ENCODE measurements at regions not wholly inside any gene's neighbourhood (a gene's known extent, or its start where the extent isn't known, plus 50 kb on each side); places are given as distances from the start of the nearest gene placed in this dataset.

DNA sequence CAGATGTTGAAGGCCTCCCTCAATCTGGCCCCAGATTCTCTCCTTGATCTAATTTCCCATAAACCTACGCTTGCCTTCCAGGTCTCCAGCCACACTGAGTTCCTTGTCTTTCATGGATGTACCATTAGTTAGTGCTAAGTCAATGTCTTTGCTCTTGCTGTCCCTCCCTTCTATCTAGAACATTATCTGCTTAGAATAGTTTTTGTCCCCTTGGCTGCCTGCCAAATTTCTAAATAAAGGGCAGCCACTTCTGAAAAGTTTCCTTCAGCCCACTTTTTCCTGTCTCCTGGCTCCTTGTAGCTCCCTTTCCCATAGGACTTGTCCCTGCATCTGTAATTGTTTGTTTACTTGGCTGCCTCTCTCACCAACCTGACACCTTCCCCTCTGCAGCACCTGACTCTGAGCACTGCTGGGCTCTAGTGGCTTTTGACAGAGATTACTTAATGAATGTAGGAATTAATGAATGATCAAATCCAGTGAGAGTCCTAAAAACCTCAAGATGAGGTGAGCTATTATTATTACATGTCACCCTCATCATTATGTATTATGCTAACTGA is 58.3 kb downstream of the CXCL12 start:
- Histone ChIP-seq H3K27ac (ENCODE audit: low read depth, low read length) (no peak overlapping the region), H3K4me1 (ENCODE audit: control insufficient read depth, insufficient read depth, low read length) (no peaks in the 10 kb centered on the region), H3K9me3 (ENCODE audit: control insufficient read depth, insufficient read depth, low read length) (no peaks in the 10 kb centered on the region), H3K27me3 (ENCODE audit: control insufficient read depth, insufficient read depth, low read length) (no peaks in the 10 kb centered on the region), H3K4me3 (ENCODE audit: low read depth, low read length) (no peak overlapping the region), H3K36me3 (ENCODE audit: control insufficient read depth, insufficient read depth, low read length) (no peaks in the 10 kb centered on the region)
- no CpG with 5 or more reads among the region's 1 CpG for WGBS (ENCODE audit: insufficient coverage)
- peak in 2 of 6 donors; percentile 16 to 29 for DNase-seq (ENCODE audit: low read depth in 4 of 6, low spot score in 6 of 6)

- peak in 1 of 6 donors; percentile 10 for DNase-seq (ENCODE audit: low read depth in 4 of 6, low spot score in 6 of 6)
- H3K36me3 ChIP-seq (ENCODE audit: control insufficient read depth, insufficient read depth, low read length) = no peaks in the 10 kb centered on the region
- WGBS (ENCODE audit: insufficient coverage) = 85% methylated on average over 5 of the region's 6 CpGs
- no peaks in the 10 kb centered on the region for H3K27me3 ChIP-seq (ENCODE audit: control insufficient read depth, insufficient read depth, low read length)
- H3K27ac ChIP-seq (ENCODE audit: low read depth, low read length) = no peak overlapping the region
- H3K4me1 ChIP-seq (ENCODE audit: control insufficient read depth, insufficient read depth, low read length) = no peaks in the 10 kb centered on the region
- no peak overlapping the region for H3K4me3 ChIP-seq (ENCODE audit: low read depth, low read length)
- no peaks in the 10 kb centered on the region for H3K9me3 ChIP-seq (ENCODE audit: control insufficient read depth, insufficient read depth, low read length)
These were observed 59.1 kb downstream of the CXCL12 start for GRCh38 chr10:44325596-44326307.

- no peaks in the 10 kb centered on the region for H3K27me3 ChIP-seq (ENCODE audit: control insufficient read depth, insufficient read depth, low read length)
- H3K9me3 ChIP-seq (ENCODE audit: control insufficient read depth, insufficient read depth, low read length) = no peaks in the 10 kb centered on the region
- H3K36me3 ChIP-seq (ENCODE audit: control insufficient read depth, insufficient read depth, low read length) = no peaks in the 10 kb centered on the region
- DNase-seq (ENCODE audit: low read depth in 4 of 6, low spot score in 6 of 6) = no peak
- WGBS (ENCODE audit: insufficient coverage) = 100% methylated on average over 1 of the region's 3 CpGs
- no peaks in the 10 kb centered on the region for H3K4me1 ChIP-seq (ENCODE audit: control insufficient read depth, insufficient read depth, low read length)
- no peak overlapping the region for H3K4me3 ChIP-seq (ENCODE audit: low read depth, low read length)
- no peak overlapping the region for H3K27ac ChIP-seq (ENCODE audit: low read depth, low read length)
These were observed 59.7 kb downstream of the CXCL12 start for GRCh38 chr10:44325157-44325556.

GRCh38 chr10:44323838-44324237 is 61.1 kb downstream of the CXCL12 start:
- no peaks in the 10 kb centered on the region for H3K4me1 ChIP-seq (ENCODE audit: control insufficient read depth, insufficient read depth, low read length)

DNA sequence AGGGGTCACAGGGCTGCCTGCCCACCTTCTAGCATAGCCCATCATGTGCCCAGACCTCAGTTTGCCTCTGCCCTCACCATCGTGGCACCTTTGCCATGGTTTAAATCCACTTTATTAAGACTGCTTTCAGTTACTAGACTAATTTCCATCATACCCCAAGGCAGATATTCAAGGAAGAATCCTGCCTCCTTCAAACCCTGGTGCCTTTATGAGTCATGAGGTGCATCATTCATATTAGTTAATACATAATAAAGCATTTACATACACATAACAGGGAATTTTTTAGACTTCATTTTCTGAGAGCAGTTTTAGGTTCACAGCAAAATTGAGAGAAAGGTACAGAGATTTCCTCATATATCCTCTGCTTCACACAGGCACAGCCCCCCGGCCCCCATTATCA is 62.8 kb downstream of the CXCL12 start:
- WGBS (ENCODE audit: insufficient coverage) = 83% methylated on average over 1 of the region's 2 CpGs
- Histone ChIP-seq H3K9me3 (ENCODE audit: control insufficient read depth, insufficient read depth, low read length) (no peaks in the 10 kb centered on the region), H3K27me3 (ENCODE audit: control insufficient read depth, insufficient read depth, low read length) (no peaks in the 10 kb centered on the region), H3K4me3 (ENCODE audit: low read depth, low read length) (no peak overlapping the region), H3K4me1 (ENCODE audit: control insufficient read depth, insufficient read depth, low read length) (no peaks in the 10 kb centered on the region), H3K27ac (ENCODE audit: low read depth, low read length) (no peak overlapping the region), H3K36me3 (ENCODE audit: control insufficient read depth, insufficient read depth, low read length) (no peaks in the 10 kb centered on the region)
- no peak for DNase-seq (ENCODE audit: low read depth in 4 of 6, low spot score in 6 of 6)

More at GRCh38 chr10:44323838-44324237, 61.1 kb downstream of the CXCL12 start:
- H3K27me3 ChIP-seq (ENCODE audit: control insufficient read depth, insufficient read depth, low read length) = no peaks in the 10 kb centered on the region
- DNase-seq (ENCODE audit: low read depth in 4 of 6, low spot score in 6 of 6) = no peak
- H3K27ac ChIP-seq (ENCODE audit: low read depth, low read length) = no peak overlapping the region
- no peaks in the 10 kb centered on the region for H3K36me3 ChIP-seq (ENCODE audit: control insufficient read depth, insufficient read depth, low read length)
- no peaks in the 10 kb centered on the region for H3K9me3 ChIP-seq (ENCODE audit: control insufficient read depth, insufficient read depth, low read length)
- 100% methylated on average over 1 of the region's 3 CpGs for WGBS (ENCODE audit: insufficient coverage)
- no peak overlapping the region for H3K4me3 ChIP-seq (ENCODE audit: low read depth, low read length)

DNA sequence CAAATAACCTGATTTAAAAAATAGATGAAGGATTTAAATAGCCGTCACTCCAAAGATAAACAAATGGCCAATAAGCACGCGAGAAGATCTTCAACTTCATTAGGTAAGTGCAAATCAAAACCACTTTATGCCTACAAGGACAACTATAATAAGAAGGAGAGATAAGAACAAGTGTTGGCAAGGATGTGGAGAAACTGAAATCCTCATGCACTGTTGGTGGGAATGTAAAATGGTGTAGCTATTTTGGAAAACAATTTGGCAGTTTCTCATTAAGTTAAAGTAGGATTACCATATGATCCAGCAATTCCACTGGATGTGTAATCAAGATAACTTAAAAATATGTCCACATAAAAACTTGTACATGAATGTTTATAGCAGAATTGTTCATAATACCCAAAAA is 64.1 kb downstream of the CXCL12 start:
- no peaks in the 10 kb centered on the region for H3K36me3 ChIP-seq (ENCODE audit: control insufficient read depth, insufficient read depth, low read length)
- no peak for DNase-seq (ENCODE audit: low read depth in 4 of 6, low spot score in 6 of 6)
- no peaks in the 10 kb centered on the region for H3K9me3 ChIP-seq (ENCODE audit: control insufficient read depth, insufficient read depth, low read length)
- no peak overlapping the region for H3K4me3 ChIP-seq (ENCODE audit: low read depth, low read length)
- H3K27ac ChIP-seq (ENCODE audit: low read depth, low read length) = no peak overlapping the region
- peaks cover 1% of the 10 kb centered on the region for H3K27me3 ChIP-seq (ENCODE audit: control insufficient read depth, insufficient read depth, low read length)
- WGBS (ENCODE audit: insufficient coverage) = no CpG with 5 or more reads among the region's 3 CpGs
- H3K4me1 ChIP-seq (ENCODE audit: control insufficient read depth, insufficient read depth, low read length) = no peaks in the 10 kb centered on the region

DNA sequence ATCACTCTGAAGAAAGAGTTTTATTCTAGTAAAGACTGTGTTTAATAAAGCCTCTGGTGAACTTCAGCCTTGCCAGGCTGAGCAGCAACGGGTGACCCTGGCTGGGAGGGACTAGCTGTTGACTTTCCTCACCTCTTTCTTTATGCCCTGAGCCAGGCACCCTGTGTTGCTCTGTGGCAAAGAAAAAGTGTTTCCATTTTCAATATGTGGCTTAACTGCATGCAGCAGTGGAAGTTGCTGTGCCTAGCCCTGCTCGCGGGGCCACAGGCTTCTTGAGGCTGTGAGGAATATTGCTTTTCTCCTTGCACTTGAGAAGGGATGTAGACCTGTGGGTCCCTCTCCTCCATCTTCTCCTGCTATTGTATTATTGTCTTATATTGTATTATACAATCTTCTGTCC is 67.0 kb downstream of the CXCL12 start:
- Histone ChIP-seq H3K27me3 (ENCODE audit: control insufficient read depth, insufficient read depth, low read length) (peaks cover 3% of the 10 kb centered on the region), H3K9me3 (ENCODE audit: control insufficient read depth, insufficient read depth, low read length) (no peaks in the 10 kb centered on the region), H3K4me1 (ENCODE audit: control insufficient read depth, insufficient read depth, low read length) (no peaks in the 10 kb centered on the region), H3K4me3 (ENCODE audit: low read depth, low read length) (no peak overlapping the region), H3K27ac (ENCODE audit: low read depth, low read length) (no peak overlapping the region), H3K36me3 (ENCODE audit: control insufficient read depth, insufficient read depth, low read length) (no peaks in the 10 kb centered on the region)
- 57% methylated on average over 1 of the region's 3 CpGs for WGBS (ENCODE audit: insufficient coverage)
- DNase-seq (ENCODE audit: low read depth in 4 of 6, low spot score in 6 of 6) = no peak

DNA sequence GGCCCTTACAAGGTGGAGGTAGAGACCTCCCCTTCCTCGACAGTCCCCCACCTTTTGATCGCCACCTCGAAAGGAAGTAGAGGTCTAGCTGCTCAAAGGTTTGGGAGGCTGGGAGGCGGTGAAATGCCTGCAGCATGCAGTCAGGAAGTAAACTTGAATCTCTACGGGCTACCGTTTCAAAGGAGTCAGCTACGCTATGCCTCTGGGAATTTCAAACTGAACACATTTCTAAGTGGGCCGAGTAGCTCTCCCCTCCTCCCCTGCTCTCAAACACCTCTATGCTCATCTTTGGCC is 68.0 kb downstream of the CXCL12 start:
- no peak for DNase-seq (ENCODE audit: low read depth in 4 of 6, low spot score in 6 of 6)
- no peaks in the 10 kb centered on the region for H3K4me1 ChIP-seq (ENCODE audit: control insufficient read depth, insufficient read depth, low read length)
- no peak overlapping the region for H3K4me3 ChIP-seq (ENCODE audit: low read depth, low read length)
- peaks cover 3% of the 10 kb centered on the region for H3K27me3 ChIP-seq (ENCODE audit: control insufficient read depth, insufficient read depth, low read length)
- WGBS (ENCODE audit: insufficient coverage) = 94% methylated on average over 6 of the region's 8 CpGs
- H3K36me3 ChIP-seq (ENCODE audit: control insufficient read depth, insufficient read depth, low read length) = no peaks in the 10 kb centered on the region
- H3K27ac ChIP-seq (ENCODE audit: low read depth, low read length) = no peak overlapping the region
- H3K9me3 ChIP-seq (ENCODE audit: control insufficient read depth, insufficient read depth, low read length) = no peaks in the 10 kb centered on the region

DNA sequence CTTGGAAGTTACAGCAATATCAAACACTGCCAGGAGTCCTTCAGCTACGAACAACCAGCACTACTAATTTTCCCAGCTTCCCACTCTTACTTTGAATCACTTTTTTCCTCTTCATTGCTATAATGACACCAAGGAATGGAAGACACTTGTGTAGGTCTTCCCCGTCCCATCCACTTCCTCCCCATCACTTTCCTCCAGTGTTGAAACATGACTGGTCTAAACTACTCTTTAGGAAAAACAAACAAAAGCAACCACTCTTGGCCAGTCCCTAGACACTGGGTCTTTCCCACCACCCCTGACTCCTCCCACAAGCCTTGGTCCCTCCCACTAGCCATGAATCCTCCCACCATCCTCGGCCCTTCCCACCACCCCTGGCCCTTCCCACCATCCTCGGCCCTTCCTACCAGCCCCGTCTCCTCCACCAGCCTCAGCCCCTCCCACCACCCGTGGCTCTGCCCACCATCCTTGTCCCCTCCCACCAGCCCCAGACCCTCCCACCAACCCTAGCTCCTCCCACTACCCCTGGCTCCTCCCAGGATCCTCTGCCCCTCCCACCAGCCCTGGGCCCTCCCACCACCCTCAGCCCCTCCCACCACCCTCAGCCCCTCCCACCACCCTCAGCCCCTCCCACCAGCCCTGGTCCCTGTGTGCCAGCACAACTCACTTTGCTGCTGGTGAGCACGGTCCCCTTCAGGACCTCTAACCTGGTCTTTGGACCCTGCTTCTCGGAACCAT is 68.5 kb downstream of the CXCL12 start:
- Histone ChIP-seq H3K27me3 (ENCODE audit: control insufficient read depth, insufficient read depth, low read length) (peaks cover 3% of the 10 kb centered on the region), H3K36me3 (ENCODE audit: control insufficient read depth, insufficient read depth, low read length) (no peaks in the 10 kb centered on the region), H3K4me3 (ENCODE audit: low read depth, low read length) (no peak overlapping the region), H3K27ac (ENCODE audit: low read depth, low read length) (no peak overlapping the region), H3K4me1 (ENCODE audit: control insufficient read depth, insufficient read depth, low read length) (peaks cover 2% of the 10 kb centered on the region), H3K9me3 (ENCODE audit: control insufficient read depth, insufficient read depth, low read length) (no peaks in the 10 kb centered on the region)
- 88% methylated on average over 4 of the region's 8 CpGs for WGBS (ENCODE audit: insufficient coverage)
- DNase-seq (ENCODE audit: low read depth in 4 of 6, low spot score in 6 of 6) = no peak

All from spinal cord (tissue), 9 donors.